Fibroblast of upper back skin (primary cell): ENCODE measurements at regions not wholly inside any gene's neighbourhood (a gene's known extent, or its start where the extent isn't known, plus 50 kb on each side); places are given as distances from the start of the nearest gene placed in this dataset.

ENCODE experiments used
- DNase-seq: peaks from one replicate; pipeline ENCODE4 v3.0.0-alpha.2; 2013

GRCh38 chr7:26612742-26613141 lies 251.6 kb downstream of the SKAP2 start:
- DNase-seq, result no peak

GRCh38 chr7:26614503-26614902 lies 249.9 kb downstream of the SKAP2 start:
- no peak for DNase-seq

- no peak for DNase-seq
These were observed 248.2 kb downstream of the SKAP2 start for GRCh38 chr7:26616235-26616634.

- DNase-seq, result no peak
These were observed 247.3 kb downstream of the SKAP2 start for GRCh38 chr7:26617066-26617465.
